ENCODE measurements at regions not wholly inside any gene's neighbourhood (a gene's known extent, or its start where the extent isn't known, plus 50 kb on each side); places are given as distances from the start of the nearest gene placed in this dataset.

- TF ChIP-seq ATF3 (IDR thresholded peaks at IDR 0.05; ENCODE audit: insufficient read depth, low read depth, low read length) (no peak), CHD2 (IDR thresholded peaks at IDR 0.05; ENCODE audit: low read length) (no peak), TAF1 (IDR thresholded peaks at IDR 0.05; ENCODE audit: low read depth, low read length) (no peak), KDM4A (IDR thresholded peaks at IDR 0.05; ENCODE audit: low read depth, low read length, severe bottlenecking) (no peak)
Measured at GRCh38 chr12:118694128-118694775, 287.1 kb upstream of the SRRM4 start (continued).
